Ascending aorta (tissue), 2 donors: ENCODE measurements at regions not wholly inside any gene's neighbourhood (a gene's known extent, or its start where the extent isn't known, plus 50 kb on each side); places are given as distances from the start of the nearest gene placed in this dataset.
A peak's percentile ranks its signal among the peaks of the same experiment; 100 is the strongest.

ENCODE experiments used
- DNase-seq, 2 donors: peaks; one replicate each; pipeline ENCODE4 v3.0.0-alpha.2; 2019; ENCODE audit warnings: low spot score in 2 of 2
- H3K27ac ChIP-seq, 2 donors: fragments of 200-600 bp; sonication (generic); one replicate each; pipeline ENCODE4 v1.5.1; 2016 to 2017; ENCODE audit warnings: mild to moderate bottlenecking in 1 of 2
- H3K27me3 ChIP-seq: fragments of 200-600 bp; sonication (generic); one replicate; pipeline ENCODE4 v1.5.1; 2017
- H3K36me3 ChIP-seq, 2 donors: fragments of 200-600 bp; sonication (generic); one replicate each; pipeline ENCODE4 v1.5.1; 2016
- H3K4me1 ChIP-seq, 2 donors: fragments of 200-600 bp; sonication (generic); one replicate each; pipeline ENCODE4 v1.5.1; 2016 to 2017; ENCODE audit warnings: mild to moderate bottlenecking in 1 of 2
- H3K4me3 ChIP-seq, 2 donors: fragments of 200-600 bp; sonication (generic); one replicate each; pipeline ENCODE4 v1.5.1; 2016 to 2017; ENCODE audit warnings: mild to moderate bottlenecking in 1 of 2
- H3K9me3 ChIP-seq, 2 donors: fragments of 200-600 bp; sonication (generic); one replicate each; pipeline ENCODE4 v1.5.1; 2016
- intact Hi-C: fragments of 100-400 bp; cut with DNase I; formaldehyde crosslinking; loops from one replicate; pipeline ENCODE4 v1.15.1; 2023
- TF ChIP-seq, protein P1 (sequence below), 3 experiments: fragments of 200-600 bp in 2 of 3; fragments of 450-650 bp in 1 of 3; sonication (generic) in 2 of 3; IDR thresholded peaks; one replicate each; pipeline ENCODE4 v1.5.1; 2016 to 2019; ENCODE audit warnings: antibody characterized with exemption in 3 of 3, mild to moderate bottlenecking in 1 of 3, moderate library complexity in 1 of 3

DNA sequence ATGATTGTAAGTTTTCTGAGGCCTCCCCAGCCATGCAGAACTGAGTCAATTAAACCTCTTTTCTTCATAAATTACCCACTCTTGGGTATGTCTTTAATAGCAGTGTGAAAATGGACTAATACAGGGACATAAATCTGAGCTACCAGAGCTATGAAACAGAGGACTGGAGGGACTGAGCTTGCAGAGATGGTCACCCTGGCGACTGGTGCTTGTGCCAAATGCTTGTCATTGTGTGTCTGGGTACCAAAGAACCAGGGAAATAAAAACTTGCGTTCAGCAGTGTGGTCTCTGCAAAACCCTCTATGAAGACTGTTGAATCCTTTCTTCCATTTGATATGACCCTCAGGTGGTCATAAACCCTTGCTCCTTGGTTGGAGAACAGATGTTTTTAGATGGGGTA is 105.1 kb upstream of the PRL start:
- TF ChIP-seq, protein P1, sequence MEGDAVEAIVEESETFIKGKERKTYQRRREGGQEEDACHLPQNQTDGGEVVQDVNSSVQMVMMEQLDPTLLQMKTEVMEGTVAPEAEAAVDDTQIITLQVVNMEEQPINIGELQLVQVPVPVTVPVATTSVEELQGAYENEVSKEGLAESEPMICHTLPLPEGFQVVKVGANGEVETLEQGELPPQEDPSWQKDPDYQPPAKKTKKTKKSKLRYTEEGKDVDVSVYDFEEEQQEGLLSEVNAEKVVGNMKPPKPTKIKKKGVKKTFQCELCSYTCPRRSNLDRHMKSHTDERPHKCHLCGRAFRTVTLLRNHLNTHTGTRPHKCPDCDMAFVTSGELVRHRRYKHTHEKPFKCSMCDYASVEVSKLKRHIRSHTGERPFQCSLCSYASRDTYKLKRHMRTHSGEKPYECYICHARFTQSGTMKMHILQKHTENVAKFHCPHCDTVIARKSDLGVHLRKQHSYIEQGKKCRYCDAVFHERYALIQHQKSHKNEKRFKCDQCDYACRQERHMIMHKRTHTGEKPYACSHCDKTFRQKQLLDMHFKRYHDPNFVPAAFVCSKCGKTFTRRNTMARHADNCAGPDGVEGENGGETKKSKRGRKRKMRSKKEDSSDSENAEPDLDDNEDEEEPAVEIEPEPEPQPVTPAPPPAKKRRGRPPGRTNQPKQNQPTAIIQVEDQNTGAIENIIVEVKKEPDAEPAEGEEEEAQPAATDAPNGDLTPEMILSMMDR (IDR thresholded peaks at IDR 0.05), result no peak
- Histone ChIP-seq H3K36me3 (no peaks in the 10 kb centered on the region), H3K27me3 (no peaks in the 10 kb centered on the region), H3K4me3 (no peak overlapping the region), H3K4me1 (no peaks in the 10 kb centered on the region), H3K9me3 (no peaks in the 10 kb centered on the region), H3K27ac (no peak overlapping the region)
- intact Hi-C loops, result no loop called here
- no peak for DNase-seq

DNA sequence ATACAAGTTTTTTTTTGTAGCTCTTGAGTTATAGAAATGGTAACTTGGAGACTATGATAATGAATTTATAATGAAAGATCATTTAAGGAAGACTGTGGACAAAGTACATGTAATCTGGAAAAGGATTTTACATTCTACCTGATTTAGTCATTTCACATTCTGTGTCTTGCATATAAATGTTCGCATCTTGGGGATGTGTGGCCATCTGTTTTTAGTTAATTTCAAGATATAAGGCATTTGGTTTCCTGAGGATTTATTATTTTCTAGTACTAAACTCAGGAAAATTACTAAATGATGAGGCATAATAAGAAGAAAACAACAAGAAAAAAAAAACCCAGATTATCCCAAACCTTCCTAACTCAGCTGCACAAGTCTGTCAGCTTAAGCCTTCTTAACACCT is 112.7 kb upstream of the PRL start:
- intact Hi-C loops, result no loop called here
- Histone ChIP-seq H3K27ac (no peak overlapping the region), H3K9me3 (no peaks in the 10 kb centered on the region), H3K36me3 (no peaks in the 10 kb centered on the region), H3K4me3 (no peak overlapping the region), H3K4me1 (no peaks in the 10 kb centered on the region), H3K27me3 (no peaks in the 10 kb centered on the region)
- DNase-seq, result no peak
- TF ChIP-seq, protein P1 (IDR thresholded peaks at IDR 0.05), result no peak

GRCh38 chr6:22411376-22412105 is 114.7 kb upstream of the PRL start:
- TF ChIP-seq, protein P1 (IDR thresholded peaks at IDR 0.05), result no peak
- Histone ChIP-seq H3K4me1 (no peaks in the 10 kb centered on the region), H3K9me3 (no peaks in the 10 kb centered on the region), H3K4me3 (no peak overlapping the region), H3K36me3 (no peaks in the 10 kb centered on the region), H3K27ac (no peak overlapping the region), H3K27me3 (no peaks in the 10 kb centered on the region)
- no peak for DNase-seq
- intact Hi-C loops, result no loop called here

DNA sequence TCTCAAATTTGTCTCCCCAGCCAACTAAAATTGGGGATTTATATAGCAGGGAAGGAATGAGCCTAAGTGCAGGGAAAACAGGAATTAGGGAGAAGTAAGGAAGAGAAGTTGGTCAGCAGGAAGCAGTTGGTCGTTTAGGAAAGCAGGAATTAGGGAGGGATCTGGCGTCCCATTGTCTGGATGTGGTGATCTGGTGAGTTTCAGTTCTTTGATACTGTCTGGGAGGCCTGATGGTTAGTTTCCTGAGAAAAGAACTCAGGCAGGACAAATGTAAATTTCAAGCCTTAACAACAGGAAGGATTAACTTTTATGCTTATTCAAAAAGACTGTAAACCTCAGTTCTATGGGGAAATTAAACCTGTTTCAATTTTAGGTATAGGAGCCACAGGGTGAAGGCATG is 116.2 kb upstream of the PRL start:
- Histone ChIP-seq H3K9me3 (no peaks in the 10 kb centered on the region), H3K36me3 (no peaks in the 10 kb centered on the region), H3K27me3 (no peaks in the 10 kb centered on the region), H3K4me3 (no peak overlapping the region), H3K27ac (no peak overlapping the region), H3K4me1 (no peaks in the 10 kb centered on the region)
- intact Hi-C loops, result no loop called here
- DNase-seq, result no peak
- TF ChIP-seq, protein P1 (IDR thresholded peaks at IDR 0.05), result no peak

- intact Hi-C loops, result no loop called here
- no peaks in the 10 kb centered on the region for H3K36me3 ChIP-seq
- H3K4me3 ChIP-seq, result peak overlapping the region in 1 of 2 donors; percentile 33
- no peak for DNase-seq
- peak overlapping the region in 1 of 2 donors; percentile 28 for H3K27ac ChIP-seq
- no peaks in the 10 kb centered on the region for H3K27me3 ChIP-seq
- no peaks in the 10 kb centered on the region for H3K4me1 ChIP-seq
- TF ChIP-seq, protein P1 (IDR thresholded peaks at IDR 0.05), result no peak
- peaks cover 0 to 7% of the 10 kb centered on the region in 2 donors for H3K9me3 ChIP-seq
These were observed 117.0 kb upstream of the PRL start for GRCh38 chr6:22413681-22414311.
